ACC112 (cell line): ENCODE measurements at regions not wholly inside any gene's neighbourhood (a gene's known extent, or its start where the extent isn't known, plus 50 kb on each side); places are given as distances from the start of the nearest gene placed in this dataset.

Experiments
- H2AFZ ChIP-seq: fragments of 200-600 bp; sonication (generic); one replicate; pipeline ENCODE4 v1.6.0; 2017; ENCODE audit warnings: antibody characterized with exemption, low read length; ENCODE audit not compliant: unreplicated experiment
- H3K27ac ChIP-seq: fragments of 200-600 bp; sonication (generic); 2 replicates; pipeline ENCODE4 v1.5.1; 2014; ENCODE audit warnings: low read depth, mild to moderate bottlenecking, antibody characterized with exemption, low read length, moderate library complexity
- H3K27me3 ChIP-seq: fragments of 200-600 bp; sonication (generic); 2 replicates; pipeline ENCODE4 v1.6.1; 2014; ENCODE audit warnings: mild to moderate bottlenecking, antibody characterized with exemption, low read length, moderate library complexity, mixed read lengths; ENCODE audit not compliant: insufficient read depth
- H3K36me3 ChIP-seq: fragments of 200-600 bp; sonication (generic); 2 replicates; pipeline ENCODE4 v1.6.1; 2016; ENCODE audit warnings: mild to moderate bottlenecking, antibody characterized with exemption, low read length, moderate library complexity, mixed read lengths; ENCODE audit not compliant: insufficient read depth
- H3K4me1 ChIP-seq: fragments of 200-600 bp; sonication (generic); one replicate; pipeline ENCODE4 v1.6.1; 2016; ENCODE audit warnings: low read length, mixed read lengths; ENCODE audit not compliant: insufficient read depth, unreplicated experiment, control insufficient read depth
- H3K4me3 ChIP-seq: fragments of 200-600 bp; sonication (generic); 2 replicates; pipeline ENCODE4 v1.5.1; 2014; ENCODE audit warnings: mild to moderate bottlenecking, low read depth, low read length
- H3K79me2 ChIP-seq: fragments of 200-600 bp; sonication (generic); one replicate; pipeline ENCODE4 v1.6.0; 2016; ENCODE audit warnings: low read length; ENCODE audit not compliant: control insufficient read depth, unreplicated experiment, insufficient read depth

DNA sequence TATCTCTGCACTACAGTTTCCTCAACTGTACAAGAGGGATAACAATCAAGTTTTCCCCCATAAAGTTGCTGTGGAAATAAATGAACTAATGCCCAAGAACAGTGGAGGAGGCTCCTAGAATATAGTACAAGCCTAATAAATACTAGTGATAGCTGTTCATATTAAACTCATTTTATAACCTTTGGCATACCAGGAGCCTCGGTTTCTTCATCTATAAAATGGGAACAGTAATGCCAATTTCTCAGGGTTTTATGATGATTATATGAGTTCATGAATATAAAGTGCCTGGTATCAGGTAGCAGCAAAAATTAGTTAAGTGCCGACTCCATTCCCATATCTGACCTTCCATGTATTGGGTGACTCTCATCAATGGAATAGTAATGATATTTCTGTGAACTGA is 311.1 kb upstream of the MAF start:
- Histone ChIP-seq H3K36me3 (no peaks in the 10 kb centered on the region), H3K27ac (no peak overlapping the region), H3K4me3 (no peak overlapping the region), H3K79me2 (no peaks in the 10 kb centered on the region), H2AFZ (no peak overlapping the region), H3K4me1 (no peaks in the 10 kb centered on the region), H3K27me3 (no peaks in the 10 kb centered on the region)

DNA sequence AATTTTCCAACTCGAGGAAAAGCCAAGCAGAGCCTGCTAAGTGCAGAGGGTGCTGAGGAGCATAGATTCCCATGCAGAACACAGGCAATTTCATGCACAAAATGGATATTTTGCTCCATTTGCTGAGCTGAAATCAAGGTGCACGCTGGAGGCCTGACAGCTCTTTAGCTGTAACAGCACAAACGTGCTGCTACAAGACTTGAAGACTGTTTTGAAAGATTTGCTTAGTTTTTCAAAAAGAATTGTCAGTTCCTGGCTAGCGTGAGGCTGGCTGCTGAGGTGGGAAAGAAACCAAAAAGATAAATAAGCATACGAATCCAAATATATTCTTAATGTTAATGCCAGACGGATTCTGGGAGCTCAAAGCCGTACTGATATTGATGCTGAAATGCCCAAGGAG is 309.0 kb upstream of the MAF start:
- H3K36me3 ChIP-seq = no peaks in the 10 kb centered on the region
- H3K79me2 ChIP-seq = no peaks in the 10 kb centered on the region

DNA sequence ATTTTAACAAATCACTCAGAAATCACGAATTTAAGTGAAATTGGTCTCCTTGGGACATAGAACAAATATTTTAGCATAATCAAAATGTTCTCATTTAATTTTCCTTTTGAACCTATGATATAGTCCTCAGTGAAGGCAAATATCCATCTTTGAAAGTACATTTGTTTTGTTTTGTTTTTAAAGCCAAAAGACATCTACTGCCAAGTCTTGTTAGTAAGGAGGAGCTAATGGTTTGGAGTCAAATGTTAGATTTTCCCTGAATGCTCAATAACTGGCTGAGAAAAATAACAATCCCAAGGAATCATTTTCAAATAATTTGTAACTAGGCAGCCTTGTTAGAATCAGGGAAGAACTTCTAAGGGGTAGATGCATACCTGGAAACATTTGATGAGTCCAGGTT is 302.9 kb upstream of the MAF start:
- H3K79me2 ChIP-seq = no peaks in the 10 kb centered on the region

More for the DNA sequence above, 309.0 kb upstream of the MAF start:
- Histone ChIP-seq H3K27ac (no peak overlapping the region), H2AFZ (no peak overlapping the region), H3K4me3 (no peak overlapping the region), H3K4me1 (no peaks in the 10 kb centered on the region), H3K27me3 (no peaks in the 10 kb centered on the region)

DNA sequence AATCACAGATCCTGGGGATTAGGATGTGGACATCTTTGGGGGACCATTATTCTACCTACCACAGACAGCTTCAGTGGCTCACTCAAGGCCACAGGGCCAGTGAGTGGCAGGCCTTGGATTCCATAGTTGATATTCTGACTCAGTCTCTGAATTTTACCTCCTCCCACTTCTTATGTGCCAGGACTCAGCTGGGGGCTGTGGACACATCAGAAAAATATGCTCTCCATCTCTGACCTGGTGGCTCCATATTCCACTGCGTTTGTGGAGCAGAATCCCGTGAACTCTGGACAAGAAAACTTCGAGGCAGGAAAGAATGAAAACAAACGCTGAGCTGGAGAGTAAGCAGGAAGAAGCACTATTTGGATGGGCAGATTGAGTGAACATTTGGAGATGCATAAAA is 301.8 kb upstream of the MAF start:
- no peaks in the 10 kb centered on the region for H3K4me1 ChIP-seq
- H3K79me2 ChIP-seq = no peaks in the 10 kb centered on the region
- H3K27ac ChIP-seq = no peak overlapping the region
- no peaks in the 10 kb centered on the region for H3K36me3 ChIP-seq
- no peak overlapping the region for H2AFZ ChIP-seq
- no peaks in the 10 kb centered on the region for H3K27me3 ChIP-seq
- no peak overlapping the region for H3K4me3 ChIP-seq

More for the DNA sequence above, 302.9 kb upstream of the MAF start:
- Histone ChIP-seq H3K4me1 (no peaks in the 10 kb centered on the region), H3K36me3 (no peaks in the 10 kb centered on the region), H2AFZ (no peak overlapping the region), H3K27me3 (no peaks in the 10 kb centered on the region), H3K4me3 (no peak overlapping the region), H3K27ac (no peak overlapping the region)

DNA sequence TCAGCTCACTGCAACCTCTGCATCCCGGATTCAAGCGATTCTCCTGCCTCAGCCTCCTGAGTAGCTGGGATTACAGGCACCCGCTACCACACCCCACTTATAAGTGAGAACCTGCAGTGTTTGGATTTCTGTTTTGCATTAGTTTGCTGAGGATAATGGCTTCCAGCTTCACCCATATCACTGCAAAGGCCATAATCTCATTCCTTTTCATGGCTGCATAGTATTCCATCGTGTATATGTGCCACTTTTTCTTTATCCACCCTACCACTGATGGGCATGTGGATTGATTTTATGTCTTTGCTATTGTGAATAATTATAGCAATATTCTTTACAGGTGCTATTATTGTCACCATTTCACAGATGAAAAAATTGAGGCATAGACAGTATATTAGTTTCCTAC is 301.0 kb upstream of the MAF start:
- no peak overlapping the region for H3K4me3 ChIP-seq
- H2AFZ ChIP-seq = no peak overlapping the region
- H3K36me3 ChIP-seq = no peaks in the 10 kb centered on the region
- H3K79me2 ChIP-seq = no peaks in the 10 kb centered on the region
- no peak overlapping the region for H3K27ac ChIP-seq
- H3K4me1 ChIP-seq = no peaks in the 10 kb centered on the region
- H3K27me3 ChIP-seq = no peaks in the 10 kb centered on the region

DNA sequence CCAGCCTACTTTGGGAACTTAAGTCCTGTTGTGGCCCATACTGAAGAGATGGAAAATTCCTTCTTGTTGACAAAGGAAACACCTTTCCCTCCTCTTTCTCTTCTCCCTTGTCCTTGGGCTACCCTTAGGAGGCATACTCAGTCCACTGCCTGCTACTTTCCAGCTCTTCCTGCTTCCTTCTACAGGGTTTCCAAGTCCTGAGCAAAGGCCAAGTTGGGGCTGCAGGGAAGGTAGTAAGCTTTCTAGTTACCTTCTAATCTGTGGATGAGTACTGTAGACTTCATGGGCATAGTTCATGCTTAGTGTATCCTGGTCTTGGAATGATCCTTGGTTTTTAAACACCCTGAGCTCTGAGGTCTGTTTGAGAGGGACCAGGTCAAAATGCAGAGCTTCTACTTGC is 299.2 kb upstream of the MAF start:
- H2AFZ ChIP-seq = no peak overlapping the region
- no peaks in the 10 kb centered on the region for H3K79me2 ChIP-seq
- no peaks in the 10 kb centered on the region for H3K4me1 ChIP-seq
- H3K4me3 ChIP-seq = no peak overlapping the region
- H3K27ac ChIP-seq = no peak overlapping the region
- H3K36me3 ChIP-seq = no peaks in the 10 kb centered on the region
- H3K27me3 ChIP-seq = no peaks in the 10 kb centered on the region

DNA sequence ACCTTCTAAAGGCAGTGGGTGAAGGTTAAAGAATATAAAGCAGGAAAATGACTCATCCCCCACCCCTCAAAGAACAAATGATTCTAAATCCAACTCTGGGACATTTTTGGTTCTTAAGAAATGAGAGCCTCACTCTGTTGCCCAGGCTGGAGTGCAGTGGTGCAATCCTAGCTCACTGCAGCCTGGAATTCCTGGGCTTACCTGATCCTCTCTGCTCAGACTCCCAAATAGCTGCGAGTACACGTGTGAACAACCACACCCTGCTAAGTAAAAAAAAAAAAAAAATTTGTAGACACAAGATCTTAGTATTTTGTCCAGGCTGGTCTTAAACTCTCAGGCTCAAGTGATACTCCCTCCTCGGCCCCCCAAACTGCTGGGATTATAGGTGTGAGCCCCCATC is 298.8 kb upstream of the MAF start:
- no peaks in the 10 kb centered on the region for H3K27me3 ChIP-seq
- H3K79me2 ChIP-seq = no peaks in the 10 kb centered on the region
- H2AFZ ChIP-seq = no peak overlapping the region
- no peak overlapping the region for H3K4me3 ChIP-seq
- no peaks in the 10 kb centered on the region for H3K36me3 ChIP-seq
- no peaks in the 10 kb centered on the region for H3K4me1 ChIP-seq
- H3K27ac ChIP-seq = no peak overlapping the region

DNA sequence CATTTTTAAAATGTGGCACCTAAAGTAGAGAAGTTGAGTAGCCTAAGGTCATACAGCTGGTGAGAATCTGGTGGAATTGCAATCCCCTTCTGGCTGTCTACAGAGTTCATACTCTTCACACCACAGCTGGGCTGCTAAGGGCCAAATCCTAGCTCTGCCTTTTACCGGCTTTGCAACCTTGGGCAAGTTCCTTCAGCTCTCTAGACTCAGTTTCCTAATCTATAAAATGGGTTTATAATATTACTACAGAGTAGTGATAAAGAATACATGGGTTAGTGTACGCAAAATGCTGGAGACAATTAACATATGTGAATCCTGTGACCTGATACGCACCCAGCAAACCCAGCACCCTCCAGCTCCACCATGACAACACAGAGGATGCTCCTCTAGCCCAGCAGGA is 298.2 kb upstream of the MAF start:
- H2AFZ ChIP-seq = no peak overlapping the region
- no peak overlapping the region for H3K27ac ChIP-seq
- no peaks in the 10 kb centered on the region for H3K27me3 ChIP-seq
- H3K79me2 ChIP-seq = no peaks in the 10 kb centered on the region
- no peaks in the 10 kb centered on the region for H3K4me1 ChIP-seq
- no peak overlapping the region for H3K4me3 ChIP-seq
- no peaks in the 10 kb centered on the region for H3K36me3 ChIP-seq

DNA sequence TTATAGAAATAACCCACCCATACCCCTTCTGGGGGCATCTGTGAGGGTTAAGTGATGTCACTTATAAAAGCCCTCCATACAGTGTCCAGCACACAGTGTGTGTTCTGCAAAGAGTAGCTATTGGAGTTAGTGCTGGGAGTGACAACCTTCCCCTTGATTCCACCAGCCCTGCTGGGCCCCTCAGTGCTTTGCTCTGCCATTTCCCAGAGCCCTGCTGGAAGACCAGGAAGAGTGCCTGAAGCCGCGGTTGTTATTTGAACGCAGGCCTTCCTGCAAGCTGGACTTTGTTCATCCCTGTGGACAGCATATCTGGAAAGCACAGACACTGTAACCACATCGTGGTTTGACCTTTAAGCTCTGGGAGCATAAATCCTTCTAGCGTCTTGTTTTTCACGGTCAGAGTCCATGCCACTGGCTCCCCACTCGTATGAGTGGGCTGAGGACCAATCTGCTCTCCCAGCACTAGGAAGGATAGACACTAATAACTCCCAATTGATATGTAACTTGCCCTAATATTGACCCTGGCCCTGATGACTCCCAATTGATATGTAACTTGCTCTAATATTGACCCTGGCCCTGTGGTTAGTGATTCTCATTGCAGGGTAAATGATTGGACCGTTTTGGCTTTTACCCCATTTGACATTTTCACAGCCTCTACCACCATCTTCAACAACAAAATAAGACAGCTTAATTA is 297.1 kb upstream of the MAF start:
- no peaks in the 10 kb centered on the region for H3K27me3 ChIP-seq
- H3K79me2 ChIP-seq = no peaks in the 10 kb centered on the region
- no peak overlapping the region for H3K27ac ChIP-seq
- no peak overlapping the region for H2AFZ ChIP-seq
- no peak overlapping the region for H3K4me3 ChIP-seq
- H3K36me3 ChIP-seq = no peaks in the 10 kb centered on the region
- no peaks in the 10 kb centered on the region for H3K4me1 ChIP-seq

DNA sequence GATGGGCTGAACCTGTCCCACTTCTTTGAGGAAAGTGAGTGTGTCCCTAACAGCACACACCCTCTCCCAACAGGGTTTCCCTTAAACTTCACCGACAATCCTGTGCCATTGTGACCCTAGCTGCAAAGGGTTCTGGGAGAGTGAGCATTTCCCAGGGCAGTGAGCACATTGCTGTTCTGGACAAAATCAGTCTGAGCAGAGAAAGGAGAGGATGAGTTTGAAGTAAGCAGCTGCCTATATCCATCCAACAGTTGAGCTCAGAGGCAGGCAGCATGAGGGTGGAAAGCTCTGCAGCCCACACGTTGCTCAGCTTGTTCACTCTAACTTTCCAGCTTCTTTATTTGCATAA is 296.5 kb upstream of the MAF start:
- Histone ChIP-seq H3K27me3 (no peaks in the 10 kb centered on the region), H3K27ac (no peak overlapping the region), H3K36me3 (no peaks in the 10 kb centered on the region), H3K79me2 (no peaks in the 10 kb centered on the region), H3K4me3 (no peak overlapping the region), H3K4me1 (no peaks in the 10 kb centered on the region), H2AFZ (no peak overlapping the region)

DNA sequence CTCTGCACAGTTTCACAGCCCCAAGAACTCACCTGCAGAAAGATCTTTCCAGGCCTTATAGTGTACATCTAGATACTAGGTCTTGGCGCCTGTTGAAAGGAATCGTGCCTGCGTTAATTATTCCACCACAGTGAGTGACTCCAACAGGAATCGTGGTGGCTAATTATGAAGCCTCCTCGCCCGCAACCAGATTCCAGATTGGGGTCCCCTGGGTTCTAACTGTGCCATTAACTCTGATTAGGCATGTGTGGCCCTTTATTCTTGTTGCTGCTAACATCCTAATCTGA is 295.3 kb upstream of the MAF start:
- Histone ChIP-seq H3K27me3 (no peaks in the 10 kb centered on the region), H2AFZ (no peak overlapping the region), H3K4me1 (no peaks in the 10 kb centered on the region), H3K79me2 (no peaks in the 10 kb centered on the region), H3K4me3 (no peak overlapping the region), H3K36me3 (no peaks in the 10 kb centered on the region), H3K27ac (no peak overlapping the region)
